Stimulated activated CD4-positive, alpha-beta T cell treated with anti-CD3 and anti-CD28 coated beads, Interleukin-2, amount 100 ng/mL, for 48 hours (primary cell): ENCODE measurements at regions not wholly inside any gene's neighbourhood (a gene's known extent, or its start where the extent isn't known, plus 50 kb on each side); places are given as distances from the start of the nearest gene placed in this dataset.

ENCODE experiments used
- DNase-seq, 2 donors: peaks; one replicate each; pipeline ENCODE4 v3.0.0-alpha.2; 2020

GRCh38 chr10:128431083-128431482 is 304.9 kb upstream of the MKI67 start:
- DNase-seq = no peak

- no peak for DNase-seq
Observed at GRCh38 chr10:128431506-128431905, 305.3 kb upstream of the MKI67 start.

- no peak for DNase-seq
Observed at GRCh38 chr10:128432011-128432410, 305.8 kb upstream of the MKI67 start.

GRCh38 chr10:128432423-128432822 is 306.2 kb upstream of the MKI67 start:
- no peak for DNase-seq

GRCh38 chr10:128435811-128436210 is 309.6 kb upstream of the MKI67 start:
- no peak for DNase-seq

- DNase-seq = no peak
Observed at GRCh38 chr10:128437786-128438345, 311.6 kb upstream of the MKI67 start.

GRCh38 chr10:128438417-128439063 is 312.3 kb upstream of the MKI67 start:
- DNase-seq = no peak

GRCh38 chr10:128440513-128441160 is 314.4 kb upstream of the MKI67 start:
- no peak for DNase-seq

- DNase-seq = no peak
Observed at GRCh38 chr10:128443925-128444518, 317.8 kb upstream of the MKI67 start.

GRCh38 chr10:128448796-128449195 is 322.6 kb upstream of the MKI67 start:
- no peak for DNase-seq

- DNase-seq = no peak
Observed at GRCh38 chr10:128451879-128452278, 325.7 kb upstream of the MKI67 start.

- DNase-seq = no peak
Observed at GRCh38 chr10:128456271-128456670, 330.0 kb upstream of the MKI67 start.

GRCh38 chr10:128457136-128457535 is 330.9 kb upstream of the MKI67 start:
- no peak for DNase-seq

GRCh38 chr10:128461991-128462390 is 335.8 kb upstream of the MKI67 start:
- no peak for DNase-seq

GRCh38 chr10:128462844-128463243 is 336.6 kb upstream of the MKI67 start:
- no peak for DNase-seq

GRCh38 chr10:128463991-128464760 is 338.0 kb upstream of the MKI67 start:
- peak in 1 of 2 donors; percentile 7 for DNase-seq

GRCh38 chr10:128465697-128466096 is 339.5 kb upstream of the MKI67 start:
- DNase-seq = no peak

- DNase-seq = no peak
Observed at GRCh38 chr10:128466831-128467371, 340.7 kb upstream of the MKI67 start.

GRCh38 chr10:128468462-128468861 is 342.2 kb upstream of the MKI67 start:
- no peak for DNase-seq

GRCh38 chr10:128469515-128469914 is 343.3 kb upstream of the MKI67 start:
- DNase-seq = no peak

GRCh38 chr10:128470321-128470965 is 344.2 kb upstream of the MKI67 start:
- no peak for DNase-seq

GRCh38 chr10:128471151-128471550 is 344.9 kb upstream of the MKI67 start:
- no peak for DNase-seq
